Natural killer cell (primary cell): ENCODE measurements at regions not wholly inside any gene's neighbourhood (a gene's known extent, or its start where the extent isn't known, plus 50 kb on each side); places are given as distances from the start of the nearest gene placed in this dataset.

Experiments
- ATAC-seq, 3 donors: fragments of 150-1000 bp in 2 of 3; fragments of 200-7000 bp in 1 of 3; cut with Tn5 transposase; 1 replicate in 1 of 3; 2 replicates in 2 of 3; pipeline ENCODE4 v1.10.0; 2021; ENCODE audit warnings: mild to moderate bottlenecking in 2 of 3, moderate library complexity in 2 of 3
- DNase-seq, 2 donors: peaks; one replicate each; pipeline versions ENCODE4 v3.0.0 to v3.0.0-alpha.2; 2013 to 2021; ENCODE audit warnings: mixed read lengths in 1 of 2
- H3K27ac ChIP-seq: one replicate; pipeline ENCODE4 v1.5.1; 2013; ENCODE audit warnings: mild to moderate bottlenecking, low read length
- H3K27me3 ChIP-seq: one replicate; pipeline ENCODE4 v1.6.1; 2013; ENCODE audit warnings: low read length; ENCODE audit not compliant: control insufficient read depth, insufficient read depth
- H3K36me3 ChIP-seq: one replicate; pipeline ENCODE4 v1.6.1; 2013; ENCODE audit warnings: low read length; ENCODE audit not compliant: control insufficient read depth, insufficient read depth
- H3K4me1 ChIP-seq: one replicate; pipeline ENCODE4 v1.6.1; 2013; ENCODE audit warnings: low read length; ENCODE audit not compliant: control insufficient read depth, insufficient read depth
- H3K4me3 ChIP-seq: one replicate; pipeline ENCODE4 v1.5.1; 2013; ENCODE audit warnings: low read length
- H3K9me3 ChIP-seq: one replicate; pipeline ENCODE4 v1.6.1; 2013; ENCODE audit warnings: low read length; ENCODE audit not compliant: control insufficient read depth, insufficient read depth
- H3K27ac Mint-ChIP-seq, 2 donors: one replicate each; pipeline ENCODE4 v1.8.0; 2022; ENCODE audit warnings: mild to moderate bottlenecking in 2 of 2, mixed read lengths in 2 of 2, moderate library complexity in 1 of 2
- H3K27me3 Mint-ChIP-seq, 2 donors: one replicate each; pipeline ENCODE4 v1.8.0; 2022; ENCODE audit warnings: low read depth in 2 of 2, mixed read lengths in 2 of 2
- H3K36me3 Mint-ChIP-seq: one replicate; pipeline ENCODE4 v1.8.0; 2022; ENCODE audit warnings: mixed read lengths
- H3K4me1 Mint-ChIP-seq, 2 donors: one replicate each; pipeline ENCODE4 v1.8.0; 2022; ENCODE audit warnings: mixed read lengths in 2 of 2
- H3K4me3 Mint-ChIP-seq: one replicate; pipeline ENCODE4 v1.8.0; 2022; ENCODE audit warnings: mild to moderate bottlenecking, moderate library complexity, mixed read lengths
- H3K9me3 Mint-ChIP-seq, 2 donors: one replicate each; pipeline ENCODE4 v1.8.0; 2022; ENCODE audit warnings: mixed read lengths in 2 of 2
- CTCF ChIP-seq: fragments of 200-600 bp; IDR thresholded peaks from one replicate; pipeline ENCODE4 v1.8.0; 2022; ENCODE audit warnings: antibody characterized with exemption
- WGBS: methylation state at CpG from one replicate; pipeline ENCODE4 v1.1.7; 2013; ENCODE audit warnings: missing lambda C conversion rate; ENCODE audit not compliant: insufficient coverage; 5-methylcytosine and 5-hydroxymethylcytosine counted together
- intact Hi-C: fragments of 100-400 bp; cut with micrococcal nuclease; formaldehyde crosslinking; loops from one replicate; pipeline ENCODE4 v1.14.2; 2022

- Mint-ChIP-seq H3K4me3 (no peak overlapping the region), H3K9me3 (peaks cover 5 to 6% of the 10 kb centered on the region in 2 donors), H3K36me3 (no peaks in the 10 kb centered on the region), H3K4me1 (no peaks in the 10 kb centered on the region), H3K27me3 (no peaks in the 10 kb centered on the region), H3K27ac (no peak overlapping the region)
- Histone ChIP-seq H3K36me3 (no peaks in the 10 kb centered on the region), H3K27me3 (no peaks in the 10 kb centered on the region), H3K9me3 (no peaks in the 10 kb centered on the region), H3K4me3 (no peak overlapping the region), H3K4me1 (no peaks in the 10 kb centered on the region), H3K27ac (no peak overlapping the region)
- ATAC-seq (no peak), DNase-seq (no peak)
- TF ChIP-seq CTCF: no peak
- intact Hi-C loops: no loop called here
- WGBS: no CpG with 5 or more reads among the region's 1 CpG
These were observed 331.5 kb downstream of the SLC4A3 start for GRCh38 chr2:219958941-219959340.

GRCh38 chr2:219959471-219959870, 332.0 kb downstream of the SLC4A3 start:
- WGBS: 62% methylated on average over 3 of the region's 4 CpGs
- Histone ChIP-seq H3K27ac (no peak overlapping the region), H3K4me1 (no peaks in the 10 kb centered on the region), H3K9me3 (no peaks in the 10 kb centered on the region), H3K4me3 (no peak overlapping the region), H3K36me3 (no peaks in the 10 kb centered on the region), H3K27me3 (no peaks in the 10 kb centered on the region)
- Mint-ChIP-seq H3K36me3 (no peaks in the 10 kb centered on the region), H3K9me3 (peaks cover 3 to 6% of the 10 kb centered on the region in 2 donors), H3K4me1 (no peaks in the 10 kb centered on the region), H3K27ac (no peak overlapping the region), H3K27me3 (no peaks in the 10 kb centered on the region), H3K4me3 (no peak overlapping the region)
- ATAC-seq: no peak
- no peak for DNase-seq
- intact Hi-C loops: no loop called here
- TF ChIP-seq CTCF: no peak

GRCh38 chr2:219961947-219962498, 334.6 kb downstream of the SLC4A3 start:
- no peak overlapping the region for H3K4me3 ChIP-seq
- H3K9me3 ChIP-seq: no peaks in the 10 kb centered on the region
- Mint-ChIP-seq H3K4me3 (no peak overlapping the region), H3K36me3 (no peaks in the 10 kb centered on the region), H3K27ac (no peak overlapping the region), H3K4me1 (no peaks in the 10 kb centered on the region), H3K9me3 (peaks cover 3 to 6% of the 10 kb centered on the region in 2 donors), H3K27me3 (no peaks in the 10 kb centered on the region)
- no peaks in the 10 kb centered on the region for H3K4me1 ChIP-seq
- DNase-seq (no peak), ATAC-seq (no peak)
- H3K27me3 ChIP-seq: no peaks in the 10 kb centered on the region
- WGBS: 72% methylated on average over 3 of the region's 4 CpGs
- TF ChIP-seq CTCF: no peak
- no peak overlapping the region for H3K27ac ChIP-seq
- intact Hi-C loops: no loop called here
- no peaks in the 10 kb centered on the region for H3K36me3 ChIP-seq

GRCh38 chr2:219962801-219963200, 335.4 kb downstream of the SLC4A3 start:
- Mint-ChIP-seq H3K36me3 (no peaks in the 10 kb centered on the region), H3K4me3 (no peak overlapping the region), H3K4me1 (no peaks in the 10 kb centered on the region), H3K27ac (no peak overlapping the region), H3K27me3 (no peaks in the 10 kb centered on the region), H3K9me3 (peaks cover 6% of the 10 kb centered on the region in 2 donors)
- TF ChIP-seq CTCF: no peak
- Histone ChIP-seq H3K9me3 (no peaks in the 10 kb centered on the region), H3K27ac (no peak overlapping the region), H3K4me1 (no peaks in the 10 kb centered on the region), H3K36me3 (no peaks in the 10 kb centered on the region), H3K27me3 (no peaks in the 10 kb centered on the region), H3K4me3 (no peak overlapping the region)
- ATAC-seq (no peak), DNase-seq (no peak)
- intact Hi-C loops: no loop called here
- WGBS: 85% methylated on average over 2 of the region's 2 CpGs
